ENCODE measurements at regions not wholly inside any gene's neighbourhood (a gene's known extent, or its start where the extent isn't known, plus 50 kb on each side); places are given as distances from the start of the nearest gene placed in this dataset.

DNA sequence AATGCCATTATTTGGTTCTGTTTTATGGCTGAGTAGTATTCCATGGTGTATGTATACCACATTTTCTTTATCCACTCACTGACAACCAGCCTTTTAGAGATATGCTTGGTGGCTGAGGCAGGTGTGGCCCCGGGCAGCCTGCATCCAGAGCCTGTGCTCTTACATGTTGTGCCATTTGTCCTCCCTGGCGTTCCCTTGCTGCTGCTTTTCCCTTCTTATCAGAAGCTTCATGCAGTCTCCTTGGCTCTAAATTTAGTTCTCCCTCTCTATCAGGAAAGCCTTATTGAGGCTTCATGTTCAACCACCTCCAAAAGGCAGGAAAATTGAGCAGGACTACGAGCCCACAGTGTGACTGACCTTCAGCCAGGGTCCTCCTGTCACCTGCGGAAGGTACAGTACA is 131.7 kb upstream of the ITGA6 start:
- Histone ChIP-seq H3K9me3 (replicated peaks; ENCODE audit: low read length) (no peaks in the 10 kb centered on the region), H3K4me2 (ENCODE audit: low read length) (no peak overlapping the region), H3K36me3 (ENCODE audit: insufficient read depth, low read length) (no peaks in the 10 kb centered on the region), H3K9ac (ENCODE audit: low read depth, low read length) (no peak overlapping the region), H3K4me3 (ENCODE audit: low read length) (no peak overlapping the region), H3K27me3 (ENCODE audit: control insufficient read depth, insufficient read depth, low read length) (peaks cover 13% of the 10 kb centered on the region), H3K4me1 (ENCODE audit: control insufficient read depth, insufficient read depth, low read length) (peaks cover 4% of the 10 kb centered on the region)

DNA sequence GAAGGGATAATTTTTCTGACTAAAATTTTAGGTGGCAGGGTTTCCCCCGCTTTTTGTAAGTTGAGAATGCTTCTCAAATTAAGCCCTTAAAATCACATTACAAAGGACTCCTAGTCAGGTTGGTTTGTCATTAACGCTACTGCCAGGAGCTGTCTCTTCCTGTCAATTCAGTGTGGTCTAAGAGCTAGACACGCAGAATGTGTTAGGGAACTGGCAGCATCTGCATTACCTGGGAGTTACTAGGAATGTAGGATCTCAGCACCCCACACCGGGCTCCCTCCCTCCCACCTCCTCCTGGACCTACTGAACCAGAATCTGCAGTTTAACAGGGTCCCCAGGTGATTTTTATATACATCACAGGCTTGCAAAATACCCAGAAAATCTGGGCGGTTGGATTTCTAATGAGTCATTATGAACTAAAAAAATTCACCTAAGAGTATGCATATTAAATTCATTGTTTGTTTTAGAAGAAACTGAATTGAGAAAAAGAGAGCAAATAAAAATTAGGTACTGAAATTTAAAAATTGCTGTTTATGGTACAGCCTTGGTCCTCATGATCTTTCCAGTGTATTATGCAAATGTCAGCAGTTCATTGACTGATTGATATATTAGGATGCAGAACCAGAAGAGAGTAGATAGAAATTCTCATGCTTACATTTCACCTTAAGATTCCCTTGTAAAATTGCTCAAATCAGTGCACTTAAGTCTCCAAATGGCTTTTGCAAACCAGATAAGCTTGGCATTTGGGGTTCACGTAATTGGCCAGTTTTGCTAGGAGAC is 130.9 kb upstream of the ITGA6 start:
- Histone ChIP-seq H3K4me2 (ENCODE audit: low read length) (no peak overlapping the region), H3K36me3 (ENCODE audit: insufficient read depth, low read length) (no peaks in the 10 kb centered on the region), H3K9ac (ENCODE audit: low read depth, low read length) (no peak overlapping the region), H3K27me3 (ENCODE audit: control insufficient read depth, insufficient read depth, low read length) (peaks cover 13% of the 10 kb centered on the region), H3K4me3 (ENCODE audit: low read length) (no peak overlapping the region), H3K4me1 (ENCODE audit: control insufficient read depth, insufficient read depth, low read length) (peaks cover 4% of the 10 kb centered on the region), H3K9me3 (replicated peaks; ENCODE audit: low read length) (no peaks in the 10 kb centered on the region)

DNA sequence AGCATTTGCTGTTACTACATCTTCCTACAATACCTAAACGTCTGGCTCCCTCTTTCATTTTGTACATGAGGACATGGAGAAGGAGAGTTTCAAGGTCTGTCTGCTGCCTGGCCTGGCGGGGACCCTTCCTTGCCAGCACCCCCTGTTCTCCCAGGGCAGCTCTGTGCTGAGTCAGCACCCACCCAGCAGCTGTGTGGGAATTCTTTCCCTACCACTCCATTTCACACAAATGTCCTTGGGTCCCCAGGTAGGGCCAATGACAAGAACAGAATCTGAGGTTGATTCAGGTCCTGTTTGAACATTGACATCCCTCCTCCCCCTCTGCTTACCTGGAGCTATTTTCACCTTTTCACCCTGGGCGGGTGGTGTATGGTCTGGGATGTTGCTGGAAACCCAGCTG is 129.9 kb upstream of the ITGA6 start:
- no peak overlapping the region for H3K4me3 ChIP-seq (ENCODE audit: low read length)
- H3K27me3 ChIP-seq (ENCODE audit: control insufficient read depth, insufficient read depth, low read length), result peaks cover 13% of the 10 kb centered on the region
- H3K4me2 ChIP-seq (ENCODE audit: low read length), result no peak overlapping the region
- H3K36me3 ChIP-seq (ENCODE audit: insufficient read depth, low read length), result no peaks in the 10 kb centered on the region
- no peak overlapping the region for H3K9ac ChIP-seq (ENCODE audit: low read depth, low read length)
- H3K9me3 ChIP-seq (replicated peaks; ENCODE audit: low read length), result no peaks in the 10 kb centered on the region
- H3K4me1 ChIP-seq (ENCODE audit: control insufficient read depth, insufficient read depth, low read length), result peaks cover 4% of the 10 kb centered on the region

DNA sequence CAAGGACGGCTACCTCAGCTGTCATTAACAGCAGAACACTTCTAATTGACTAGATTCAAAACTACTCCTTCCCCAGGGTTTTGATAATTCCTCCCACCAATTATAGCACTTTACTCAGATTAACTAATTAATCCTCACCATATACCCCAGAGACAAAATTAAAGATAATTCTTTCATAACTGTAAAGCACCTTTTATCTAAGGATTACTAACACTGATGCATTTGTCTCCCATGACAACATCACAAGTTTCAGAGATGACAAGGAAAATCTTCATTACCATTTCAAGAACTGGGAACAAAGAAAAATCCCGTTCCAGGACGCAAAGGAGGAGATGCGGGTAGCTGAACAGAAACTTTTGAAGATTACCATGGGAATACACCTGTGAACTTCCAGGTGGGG is 129.4 kb upstream of the ITGA6 start:
- Histone ChIP-seq H3K4me2 (ENCODE audit: low read length) (no peak overlapping the region), H3K27me3 (ENCODE audit: control insufficient read depth, insufficient read depth, low read length) (peaks cover 13% of the 10 kb centered on the region), H3K36me3 (ENCODE audit: insufficient read depth, low read length) (no peaks in the 10 kb centered on the region), H3K9ac (ENCODE audit: low read depth, low read length) (no peak overlapping the region), H3K4me1 (ENCODE audit: control insufficient read depth, insufficient read depth, low read length) (peaks cover 4% of the 10 kb centered on the region), H3K9me3 (replicated peaks; ENCODE audit: low read length) (no peaks in the 10 kb centered on the region), H3K4me3 (ENCODE audit: low read length) (no peak overlapping the region)

GRCh38 chr2:172299741-172300140 is 127.6 kb upstream of the ITGA6 start:
- H3K9me3 ChIP-seq (replicated peaks; ENCODE audit: low read length), result no peaks in the 10 kb centered on the region
- peak overlapping the region; percentile 9 for H3K4me2 ChIP-seq (ENCODE audit: low read length)
- H3K36me3 ChIP-seq (ENCODE audit: insufficient read depth, low read length), result no peaks in the 10 kb centered on the region
- H3K27me3 ChIP-seq (ENCODE audit: control insufficient read depth, insufficient read depth, low read length), result peaks cover 13% of the 10 kb centered on the region
- no peak overlapping the region for H3K9ac ChIP-seq (ENCODE audit: low read depth, low read length)
- H3K4me3 ChIP-seq (ENCODE audit: low read length), result no peak overlapping the region
- peaks cover 4% of the 10 kb centered on the region for H3K4me1 ChIP-seq (ENCODE audit: control insufficient read depth, insufficient read depth, low read length)

DNA sequence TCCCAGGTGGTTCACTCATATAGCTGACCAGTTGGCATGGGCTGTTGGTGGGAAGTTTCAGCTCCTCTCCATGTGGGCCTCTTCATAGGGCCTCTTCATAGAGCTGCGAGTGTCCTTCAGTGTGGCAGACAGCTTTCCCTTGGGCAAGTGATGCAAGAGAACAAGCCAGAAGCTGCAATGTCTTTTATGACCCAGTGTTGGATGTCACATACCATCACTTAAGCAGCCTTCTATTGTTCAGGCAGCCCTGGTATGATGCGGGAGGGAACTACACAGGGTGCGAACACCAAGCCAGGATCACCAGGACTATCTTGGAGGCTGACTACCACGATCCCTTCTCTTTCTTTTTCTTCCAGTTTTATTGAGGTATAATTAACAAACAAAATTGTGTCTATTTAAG is 126.5 kb upstream of the ITGA6 start:
- no peak overlapping the region for H3K9ac ChIP-seq (ENCODE audit: low read depth, low read length)

GRCh38 chr2:172305066-172305465 is 122.3 kb upstream of the ITGA6 start:
- Histone ChIP-seq H3K4me3 (ENCODE audit: low read length) (no peak overlapping the region), H3K4me1 (ENCODE audit: control insufficient read depth, insufficient read depth, low read length) (peaks cover under 1% of the 10 kb centered on the region), H3K4me2 (ENCODE audit: low read length) (no peak overlapping the region), H3K9me3 (replicated peaks; ENCODE audit: low read length) (no peaks in the 10 kb centered on the region), H3K9ac (ENCODE audit: low read depth, low read length) (no peak overlapping the region), H3K36me3 (ENCODE audit: insufficient read depth, low read length) (no peaks in the 10 kb centered on the region), H3K27me3 (ENCODE audit: control insufficient read depth, insufficient read depth, low read length) (no peaks in the 10 kb centered on the region)

More for the DNA sequence above, 126.5 kb upstream of the ITGA6 start:
- no peak overlapping the region for H3K4me3 ChIP-seq (ENCODE audit: low read length)
- H3K9me3 ChIP-seq (replicated peaks; ENCODE audit: low read length), result no peaks in the 10 kb centered on the region
- H3K36me3 ChIP-seq (ENCODE audit: insufficient read depth, low read length), result no peaks in the 10 kb centered on the region
- H3K4me2 ChIP-seq (ENCODE audit: low read length), result no peak overlapping the region
- H3K27me3 ChIP-seq (ENCODE audit: control insufficient read depth, insufficient read depth, low read length), result peaks cover 13% of the 10 kb centered on the region
- peaks cover 4% of the 10 kb centered on the region for H3K4me1 ChIP-seq (ENCODE audit: control insufficient read depth, insufficient read depth, low read length)

DNA sequence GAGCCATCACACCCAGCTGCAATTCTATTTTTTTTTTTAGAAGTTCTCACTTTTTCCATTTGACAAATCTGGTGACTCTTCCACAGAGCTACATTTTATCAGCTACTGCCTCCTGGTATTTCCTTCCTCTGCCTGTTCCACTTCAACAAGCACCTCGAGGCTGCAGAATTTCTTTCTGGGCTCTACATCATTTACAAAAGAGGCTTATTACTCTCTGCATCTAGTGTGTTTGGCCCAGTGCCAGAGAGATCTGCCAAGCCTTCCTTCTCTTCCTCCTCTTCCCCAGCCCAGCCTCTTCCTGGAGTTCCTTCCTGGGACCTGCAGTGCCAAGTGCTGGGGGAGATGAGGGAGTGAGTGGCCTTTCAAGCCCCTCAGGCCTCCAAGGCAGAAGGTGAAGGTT is 119.6 kb upstream of the ITGA6 start:
- H3K36me3 ChIP-seq (ENCODE audit: insufficient read depth, low read length), result no peaks in the 10 kb centered on the region
- H3K9ac ChIP-seq (ENCODE audit: low read depth, low read length), result no peak overlapping the region
- H3K4me2 ChIP-seq (ENCODE audit: low read length), result no peak overlapping the region
- no peak overlapping the region for H3K4me3 ChIP-seq (ENCODE audit: low read length)
- no peaks in the 10 kb centered on the region for H3K4me1 ChIP-seq (ENCODE audit: control insufficient read depth, insufficient read depth, low read length)
- no peaks in the 10 kb centered on the region for H3K27me3 ChIP-seq (ENCODE audit: control insufficient read depth, insufficient read depth, low read length)
- H3K9me3 ChIP-seq (replicated peaks; ENCODE audit: low read length), result no peaks in the 10 kb centered on the region

DNA sequence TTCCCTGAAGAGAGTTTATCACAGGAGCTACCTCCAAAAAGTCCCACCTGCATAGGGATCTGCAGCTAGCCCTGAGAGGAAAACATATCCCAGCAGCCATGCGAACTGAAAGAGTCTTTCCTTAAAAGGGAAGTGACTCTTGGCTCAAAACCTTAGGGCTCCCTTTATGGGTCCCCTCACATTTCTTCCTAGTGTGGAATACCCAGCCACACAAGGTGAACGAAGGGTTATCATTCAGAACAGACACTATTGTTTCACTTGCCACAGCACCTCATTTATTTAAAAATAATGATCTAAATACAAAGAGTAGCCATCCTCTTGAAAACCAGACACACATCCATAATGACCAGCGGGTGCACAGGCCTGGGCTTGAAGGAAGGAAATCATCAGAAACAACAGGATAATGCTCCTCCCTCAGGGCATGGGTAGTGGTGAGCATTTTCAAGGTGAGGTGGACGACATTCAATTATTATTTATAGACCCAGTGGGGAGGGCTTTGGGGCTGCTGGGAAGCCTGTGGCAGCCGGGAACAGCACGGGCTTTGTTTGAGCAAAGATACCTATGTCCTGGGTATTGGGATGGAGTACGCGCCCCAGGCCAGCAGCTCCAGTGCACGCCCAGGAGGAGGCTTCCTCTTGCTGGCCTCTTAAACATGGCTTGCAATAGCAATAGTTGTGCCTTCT is 119.0 kb upstream of the ITGA6 start:
- Histone ChIP-seq H3K27me3 (ENCODE audit: control insufficient read depth, insufficient read depth, low read length) (no peaks in the 10 kb centered on the region), H3K4me2 (ENCODE audit: low read length) (no peak overlapping the region), H3K4me1 (ENCODE audit: control insufficient read depth, insufficient read depth, low read length) (no peaks in the 10 kb centered on the region), H3K36me3 (ENCODE audit: insufficient read depth, low read length) (no peaks in the 10 kb centered on the region), H3K4me3 (ENCODE audit: low read length) (no peak overlapping the region), H3K9ac (ENCODE audit: low read depth, low read length) (no peak overlapping the region), H3K9me3 (replicated peaks; ENCODE audit: low read length) (no peaks in the 10 kb centered on the region)

GRCh38 chr2:172311921-172312345 is 115.5 kb upstream of the ITGA6 start:
- H3K9ac ChIP-seq (ENCODE audit: low read depth, low read length), result no peak overlapping the region
- no peaks in the 10 kb centered on the region for H3K27me3 ChIP-seq (ENCODE audit: control insufficient read depth, insufficient read depth, low read length)
- no peaks in the 10 kb centered on the region for H3K36me3 ChIP-seq (ENCODE audit: insufficient read depth, low read length)
- no peak overlapping the region for H3K4me2 ChIP-seq (ENCODE audit: low read length)
- no peaks in the 10 kb centered on the region for H3K4me1 ChIP-seq (ENCODE audit: control insufficient read depth, insufficient read depth, low read length)
- no peak overlapping the region for H3K4me3 ChIP-seq (ENCODE audit: low read length)
- H3K9me3 ChIP-seq (replicated peaks; ENCODE audit: low read length), result no peaks in the 10 kb centered on the region

DNA sequence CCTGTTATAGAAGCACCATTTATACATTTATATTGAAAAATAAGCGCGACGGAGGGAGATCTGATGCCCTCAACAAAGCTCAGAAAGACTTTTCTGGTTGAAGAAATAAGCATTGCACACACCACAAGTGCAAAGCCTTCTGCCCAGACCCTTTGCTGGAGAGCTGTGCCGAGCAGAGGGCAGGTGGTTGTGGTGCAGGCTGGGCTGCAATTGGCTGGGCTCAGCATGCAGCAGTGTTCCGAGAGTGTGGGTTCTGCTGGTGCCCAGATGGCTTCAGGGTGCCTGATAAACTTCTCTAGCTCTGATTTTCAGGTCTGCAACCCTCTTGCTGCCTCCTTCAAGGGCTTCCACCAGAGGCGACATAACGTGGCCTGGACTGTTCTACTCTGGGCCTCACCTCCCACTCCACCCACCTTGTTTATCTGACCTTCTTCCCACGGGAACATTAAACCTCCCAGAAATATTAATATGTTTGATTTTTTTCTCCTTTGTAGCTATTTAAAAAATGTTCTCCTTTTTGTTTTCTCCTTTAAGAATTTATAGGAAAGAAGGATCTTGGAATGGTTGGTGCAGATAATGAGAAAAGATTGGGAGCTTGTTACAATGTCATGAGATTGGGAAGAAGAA is 113.6 kb upstream of the ITGA6 start:
- no peaks in the 10 kb centered on the region for H3K9me3 ChIP-seq (replicated peaks; ENCODE audit: low read length)
- H3K9ac ChIP-seq (ENCODE audit: low read depth, low read length), result no peak overlapping the region
- H3K27me3 ChIP-seq (ENCODE audit: control insufficient read depth, insufficient read depth, low read length), result no peaks in the 10 kb centered on the region
- H3K36me3 ChIP-seq (ENCODE audit: insufficient read depth, low read length), result no peaks in the 10 kb centered on the region
- no peak overlapping the region for H3K4me3 ChIP-seq (ENCODE audit: low read length)
- H3K4me2 ChIP-seq (ENCODE audit: low read length), result no peak overlapping the region
- no peaks in the 10 kb centered on the region for H3K4me1 ChIP-seq (ENCODE audit: control insufficient read depth, insufficient read depth, low read length)

Data from skeletal muscle satellite cell (primary cell).